T-helper 17 cell (primary cell): ENCODE measurements at regions not wholly inside any gene's neighbourhood (a gene's known extent, or its start where the extent isn't known, plus 50 kb on each side); places are given as distances from the start of the nearest gene placed in this dataset.

Experiments
- ATAC-seq: fragments of 150-1000 bp; cut with Tn5 transposase; 2 replicates; pipeline ENCODE4 v1.10.0; 2021; ENCODE audit warnings: mild to moderate bottlenecking, moderate library complexity
- DNase-seq, 3 donors: peaks; one replicate each; pipeline versions ENCODE4 v3.0.0 to v3.0.0-alpha.2; 2020 to 2021
- H3K9me3 ChIP-seq: one replicate; pipeline ENCODE4 v1.7.0; 2013; ENCODE audit warnings: low read length, mild to moderate bottlenecking; ENCODE audit not compliant: control insufficient read depth, poor library complexity, severe bottlenecking
- H3K27ac Mint-ChIP-seq: one replicate; pipeline ENCODE4 v1.8.0; 2022; ENCODE audit warnings: mild to moderate bottlenecking, moderate library complexity, mixed read lengths
- H3K27me3 Mint-ChIP-seq: one replicate; pipeline ENCODE4 v1.8.0; 2022; ENCODE audit warnings: mixed read lengths
- H3K36me3 Mint-ChIP-seq: one replicate; pipeline ENCODE4 v1.8.0; 2022; ENCODE audit warnings: low read depth, mixed read lengths
- H3K4me1 Mint-ChIP-seq: one replicate; pipeline ENCODE4 v1.8.0; 2022; ENCODE audit warnings: mild to moderate bottlenecking, mixed read lengths
- H3K4me3 Mint-ChIP-seq: one replicate; pipeline ENCODE4 v1.8.0; 2022; ENCODE audit warnings: mild to moderate bottlenecking, moderate library complexity, mixed read lengths

GRCh38 chr10:64477791-64478190, 956.6 kb downstream of the REEP3 start:
- ATAC-seq (no peak), DNase-seq (no peak)
- Mint-ChIP-seq H3K4me3 (no peak overlapping the region), H3K4me1 (no peaks in the 10 kb centered on the region), H3K36me3 (no peaks in the 10 kb centered on the region), H3K27me3 (no peaks in the 10 kb centered on the region), H3K27ac (no peak overlapping the region)
- no peaks in the 10 kb centered on the region for H3K9me3 ChIP-seq

- H3K27me3 Mint-ChIP-seq, result no peaks in the 10 kb centered on the region
- no peaks in the 10 kb centered on the region for H3K4me1 Mint-ChIP-seq
- ATAC-seq (no peak), DNase-seq (no peak)
- no peak overlapping the region for H3K4me3 Mint-ChIP-seq
- no peaks in the 10 kb centered on the region for H3K9me3 ChIP-seq
- no peaks in the 10 kb centered on the region for H3K36me3 Mint-ChIP-seq
- H3K27ac Mint-ChIP-seq, result no peak overlapping the region
Observed at GRCh38 chr10:64484811-64485330, 963.7 kb downstream of the REEP3 start.

GRCh38 chr10:64486149-64486548, 964.9 kb downstream of the REEP3 start:
- DNase-seq (no peak), ATAC-seq (no peak)
- H3K4me3 Mint-ChIP-seq, result no peak overlapping the region
- no peaks in the 10 kb centered on the region for H3K36me3 Mint-ChIP-seq
- H3K9me3 ChIP-seq, result no peaks in the 10 kb centered on the region
- no peak overlapping the region for H3K27ac Mint-ChIP-seq
- no peaks in the 10 kb centered on the region for H3K27me3 Mint-ChIP-seq
- no peaks in the 10 kb centered on the region for H3K4me1 Mint-ChIP-seq

GRCh38 chr10:64486901-64487300, 965.7 kb downstream of the REEP3 start:
- Mint-ChIP-seq H3K27me3 (no peaks in the 10 kb centered on the region), H3K4me1 (no peaks in the 10 kb centered on the region), H3K27ac (no peak overlapping the region), H3K4me3 (no peak overlapping the region), H3K36me3 (no peaks in the 10 kb centered on the region)
- DNase-seq (no peak), ATAC-seq (no peak)
- no peaks in the 10 kb centered on the region for H3K9me3 ChIP-seq

- H3K27me3 Mint-ChIP-seq, result no peaks in the 10 kb centered on the region
- H3K27ac Mint-ChIP-seq, result no peak overlapping the region
- H3K4me3 Mint-ChIP-seq, result no peak overlapping the region
- H3K9me3 ChIP-seq, result no peaks in the 10 kb centered on the region
- DNase-seq (no peak), ATAC-seq (no peak)
- H3K4me1 Mint-ChIP-seq, result no peaks in the 10 kb centered on the region
- no peaks in the 10 kb centered on the region for H3K36me3 Mint-ChIP-seq
Observed at GRCh38 chr10:64494901-64495300, 973.7 kb downstream of the REEP3 start.

GRCh38 chr10:64497306-64497705, 976.1 kb downstream of the REEP3 start:
- no peak overlapping the region for H3K27ac Mint-ChIP-seq
- no peaks in the 10 kb centered on the region for H3K4me1 Mint-ChIP-seq
- no peaks in the 10 kb centered on the region for H3K27me3 Mint-ChIP-seq
- DNase-seq, result no peak
- no peak for ATAC-seq
- no peaks in the 10 kb centered on the region for H3K9me3 ChIP-seq
- H3K36me3 Mint-ChIP-seq, result no peaks in the 10 kb centered on the region
- H3K4me3 Mint-ChIP-seq, result no peak overlapping the region

- DNase-seq, result no peak
- H3K9me3 ChIP-seq, result no peaks in the 10 kb centered on the region
- H3K36me3 Mint-ChIP-seq, result no peaks in the 10 kb centered on the region
- no peaks in the 10 kb centered on the region for H3K4me1 Mint-ChIP-seq
- ATAC-seq, result no peak
- H3K4me3 Mint-ChIP-seq, result no peak overlapping the region
- H3K27me3 Mint-ChIP-seq, result no peaks in the 10 kb centered on the region
- H3K27ac Mint-ChIP-seq, result no peak overlapping the region
Observed at GRCh38 chr10:64501807-64502206, 980.6 kb downstream of the REEP3 start.

GRCh38 chr10:64502936-64503335, 981.7 kb downstream of the REEP3 start:
- no peaks in the 10 kb centered on the region for H3K27me3 Mint-ChIP-seq
- H3K36me3 Mint-ChIP-seq, result no peaks in the 10 kb centered on the region
- DNase-seq, result no peak
- no peaks in the 10 kb centered on the region for H3K9me3 ChIP-seq
- no peak overlapping the region for H3K27ac Mint-ChIP-seq
- no peak overlapping the region for H3K4me3 Mint-ChIP-seq
- H3K4me1 Mint-ChIP-seq, result no peaks in the 10 kb centered on the region
- no peak for ATAC-seq

GRCh38 chr10:64503429-64503828, 982.2 kb downstream of the REEP3 start:
- H3K9me3 ChIP-seq, result no peaks in the 10 kb centered on the region
- H3K27me3 Mint-ChIP-seq, result no peaks in the 10 kb centered on the region
- no peak for ATAC-seq
- no peaks in the 10 kb centered on the region for H3K4me1 Mint-ChIP-seq
- DNase-seq, result no peak
- H3K4me3 Mint-ChIP-seq, result no peak overlapping the region
- no peaks in the 10 kb centered on the region for H3K36me3 Mint-ChIP-seq
- H3K27ac Mint-ChIP-seq, result no peak overlapping the region

GRCh38 chr10:64505501-64505900, 984.3 kb downstream of the REEP3 start:
- Mint-ChIP-seq H3K4me3 (no peak overlapping the region), H3K4me1 (no peaks in the 10 kb centered on the region), H3K36me3 (no peaks in the 10 kb centered on the region), H3K27me3 (no peaks in the 10 kb centered on the region), H3K27ac (no peak overlapping the region)
- DNase-seq (no peak), ATAC-seq (no peak)
- H3K9me3 ChIP-seq, result no peaks in the 10 kb centered on the region

GRCh38 chr10:64506963-64507362, 985.8 kb downstream of the REEP3 start:
- Mint-ChIP-seq H3K36me3 (no peaks in the 10 kb centered on the region), H3K27me3 (no peaks in the 10 kb centered on the region), H3K4me3 (no peak overlapping the region), H3K4me1 (no peaks in the 10 kb centered on the region), H3K27ac (no peak overlapping the region)
- DNase-seq, result no peak
- H3K9me3 ChIP-seq, result no peaks in the 10 kb centered on the region
- ATAC-seq, result no peak

GRCh38 chr10:64507651-64508028, 986.4 kb downstream of the REEP3 start:
- ATAC-seq, result no peak
- Mint-ChIP-seq H3K36me3 (no peaks in the 10 kb centered on the region), H3K4me1 (no peaks in the 10 kb centered on the region), H3K27me3 (no peaks in the 10 kb centered on the region), H3K4me3 (no peak overlapping the region), H3K27ac (no peak overlapping the region)
- H3K9me3 ChIP-seq, result no peaks in the 10 kb centered on the region
- no peak for DNase-seq

GRCh38 chr10:64508029-64508661, 986.9 kb downstream of the REEP3 start:
- DNase-seq (no peak), ATAC-seq (no peak)
- H3K4me3 Mint-ChIP-seq, result no peak overlapping the region
- H3K36me3 Mint-ChIP-seq, result no peaks in the 10 kb centered on the region
- no peaks in the 10 kb centered on the region for H3K9me3 ChIP-seq
- H3K4me1 Mint-ChIP-seq, result no peaks in the 10 kb centered on the region
- H3K27me3 Mint-ChIP-seq, result no peaks in the 10 kb centered on the region
- no peak overlapping the region for H3K27ac Mint-ChIP-seq

GRCh38 chr10:64515970-64516699, 994.9 kb downstream of the REEP3 start:
- Mint-ChIP-seq H3K4me3 (no peak overlapping the region), H3K36me3 (no peaks in the 10 kb centered on the region), H3K27ac (no peak overlapping the region), H3K27me3 (no peaks in the 10 kb centered on the region), H3K4me1 (no peaks in the 10 kb centered on the region)
- DNase-seq (no peak), ATAC-seq (no peak)
- no peaks in the 10 kb centered on the region for H3K9me3 ChIP-seq
